Activated CD8-positive, alpha-beta memory T cell treated with anti-CD3 and anti-CD28 coated beads, Interleukin-2, amount 50 U/mL, for 24 hours (primary cell): ENCODE measurements at regions not wholly inside any gene's neighbourhood (a gene's known extent, or its start where the extent isn't known, plus 50 kb on each side); places are given as distances from the start of the nearest gene placed in this dataset.
"Not testable (repeated sequence)": the region's sequence is repeated elsewhere in the genome, so short reads cannot be mapped to it uniquely, and the experiment has no call there.

ENCODE experiments used
- DNase-seq: peaks from one replicate; pipeline ENCODE4 v3.0.0-alpha.2; 2020; ENCODE audit errors: extremely low read depth

- no peak for DNase-seq
Observed at GRCh38 chrX:150052226-150052625, 113.9 kb upstream of the EOLA2 start.

DNA sequence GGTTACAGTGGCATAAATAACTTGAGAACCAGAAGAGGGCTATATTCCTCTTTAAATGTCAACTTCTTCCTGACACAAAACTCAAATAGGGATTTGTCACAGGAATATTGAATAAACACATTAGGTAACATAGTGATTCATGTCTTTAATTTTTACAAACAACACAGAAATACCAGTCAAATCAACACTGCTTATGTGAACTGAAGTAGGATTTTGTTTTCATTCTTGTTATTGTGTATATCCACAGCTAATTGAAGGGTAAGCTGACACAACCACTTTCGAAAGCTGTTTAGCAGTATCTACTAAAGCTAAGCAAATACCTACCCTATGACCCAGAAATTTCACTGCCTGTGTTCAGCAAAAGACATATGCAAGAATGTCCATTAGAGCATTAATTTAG, 120.4 kb upstream of the EOLA2 start:
- DNase-seq = no peak

- DNase-seq = no peak
Observed at GRCh38 chrX:150060406-150060805, 122.1 kb upstream of the EOLA2 start.

DNA sequence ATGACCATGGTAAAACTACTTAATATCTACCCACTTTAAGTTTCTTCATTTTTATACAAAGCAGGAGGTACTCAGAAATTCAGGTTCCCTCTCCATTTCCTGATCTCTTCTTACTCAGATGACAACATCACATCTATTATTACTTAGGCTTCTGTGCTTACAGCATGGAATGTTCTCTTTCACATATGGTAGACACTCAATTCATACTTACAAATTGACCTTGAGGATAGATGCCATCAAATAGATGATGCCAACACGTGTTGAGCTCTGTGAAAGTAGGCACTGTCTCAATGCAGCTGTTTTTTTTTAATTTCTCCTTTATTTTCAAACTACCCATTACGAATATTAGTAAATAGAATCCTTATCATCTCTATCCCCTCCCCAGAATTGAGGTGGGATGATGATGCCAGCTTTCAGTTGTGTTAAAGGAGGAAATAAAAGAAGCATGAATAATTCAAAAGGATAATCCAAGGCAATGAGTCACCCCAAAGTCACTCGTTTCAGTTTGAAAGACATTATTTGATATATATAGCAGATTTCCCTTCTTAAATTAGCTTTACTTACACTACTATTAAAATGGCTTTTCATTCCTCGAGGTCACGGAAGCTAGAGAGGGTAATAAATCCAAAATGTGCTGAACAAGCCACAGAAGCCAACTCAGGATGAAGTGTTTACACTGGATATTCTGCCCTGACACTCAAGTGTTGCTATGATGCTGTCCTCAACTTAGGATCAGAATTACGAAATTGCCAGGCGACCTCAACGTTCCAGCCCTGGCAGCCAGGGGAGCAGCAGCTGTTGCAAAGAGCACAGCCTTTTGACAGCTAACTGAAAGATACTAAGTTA, 124.2 kb upstream of the EOLA2 start:
- no peak for DNase-seq

GRCh38 chrX:150063138-150063518, 124.8 kb upstream of the EOLA2 start:
- no peak for DNase-seq

- DNase-seq = no peak
Observed at GRCh38 chrX:150063674-150064073, 125.4 kb upstream of the EOLA2 start.

DNA sequence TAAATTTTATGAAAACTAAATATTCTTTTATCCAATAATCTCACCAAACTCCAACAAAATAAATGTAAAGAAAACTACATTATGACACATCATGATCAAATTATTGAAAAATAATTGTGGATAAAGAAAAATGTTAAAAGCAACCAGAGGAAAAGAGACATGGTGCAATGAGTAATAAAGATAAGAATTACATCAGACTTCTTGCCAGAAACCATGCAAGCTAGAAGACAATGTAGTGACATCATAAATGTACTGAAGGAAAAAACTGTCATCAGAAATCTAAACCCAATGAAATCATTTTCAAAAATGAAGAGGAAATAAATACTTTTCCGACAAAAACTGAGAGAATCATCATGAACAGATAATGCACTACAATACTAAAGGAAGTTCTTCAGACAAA, 135.9 kb upstream of the EOLA2 start:
- no peak for DNase-seq

DNA sequence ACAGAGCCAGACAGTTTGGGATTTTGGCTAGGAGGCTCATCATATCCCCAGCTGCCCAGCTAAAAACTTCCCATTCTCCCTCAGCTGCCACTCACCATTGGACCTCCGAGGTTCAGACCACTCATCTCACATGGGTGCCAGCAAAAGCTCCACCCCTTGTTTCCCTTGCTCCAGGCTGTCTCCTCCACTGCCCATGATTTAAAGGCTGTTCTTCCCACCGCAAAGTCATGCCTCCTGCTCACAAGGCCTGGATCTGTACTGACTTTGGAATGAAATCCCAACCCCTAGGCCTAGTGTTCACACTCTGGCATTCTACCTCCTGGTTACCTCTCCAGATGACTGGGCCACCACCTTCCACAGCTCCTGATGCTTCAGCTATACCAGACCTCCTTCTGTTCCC, 142.2 kb upstream of the EOLA2 start:
- no peak for DNase-seq

DNA sequence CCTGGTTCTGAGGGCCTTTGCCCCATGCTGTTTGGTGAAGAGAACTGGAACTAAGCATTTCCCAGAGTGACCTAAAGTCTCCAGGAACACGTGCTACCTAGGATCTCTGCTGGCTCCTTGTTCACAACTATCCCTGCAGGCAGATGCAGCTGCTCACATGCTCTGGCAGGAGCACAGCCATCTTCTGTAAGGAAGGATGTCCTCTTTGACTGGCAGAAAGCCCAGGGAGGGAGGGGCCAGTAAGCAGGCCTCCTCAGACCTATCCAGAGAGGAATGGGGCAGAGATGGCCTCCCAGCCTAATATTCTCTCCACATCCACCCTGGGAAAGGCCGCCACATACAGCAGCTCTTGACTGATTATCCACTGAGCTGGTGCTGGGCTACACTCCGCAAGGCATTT, 142.8 kb upstream of the EOLA2 start:
- no peak for DNase-seq

- DNase-seq = no peak
Observed at GRCh38 chrX:150084496-150085229, 146.4 kb upstream of the EOLA2 start.

DNA sequence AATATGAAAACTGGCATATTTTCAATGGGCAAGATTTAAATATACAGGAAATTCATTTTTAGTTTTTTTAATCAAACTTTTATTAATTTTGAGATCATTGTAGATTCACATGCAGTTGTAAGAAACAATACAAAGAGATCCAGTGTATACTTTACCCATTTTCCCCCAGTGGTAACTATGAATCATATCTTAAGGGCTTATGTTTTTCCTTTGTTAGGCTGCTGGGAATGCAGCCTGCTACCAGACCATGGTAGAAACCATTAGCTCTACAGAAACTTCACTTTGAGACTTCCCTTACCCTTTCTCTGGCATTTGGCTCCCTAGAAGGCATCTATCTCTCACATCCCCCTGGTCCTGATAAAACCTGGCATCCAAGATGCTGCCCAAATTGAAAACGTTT, 147.6 kb upstream of the EOLA2 start:
- DNase-seq = no peak

DNA sequence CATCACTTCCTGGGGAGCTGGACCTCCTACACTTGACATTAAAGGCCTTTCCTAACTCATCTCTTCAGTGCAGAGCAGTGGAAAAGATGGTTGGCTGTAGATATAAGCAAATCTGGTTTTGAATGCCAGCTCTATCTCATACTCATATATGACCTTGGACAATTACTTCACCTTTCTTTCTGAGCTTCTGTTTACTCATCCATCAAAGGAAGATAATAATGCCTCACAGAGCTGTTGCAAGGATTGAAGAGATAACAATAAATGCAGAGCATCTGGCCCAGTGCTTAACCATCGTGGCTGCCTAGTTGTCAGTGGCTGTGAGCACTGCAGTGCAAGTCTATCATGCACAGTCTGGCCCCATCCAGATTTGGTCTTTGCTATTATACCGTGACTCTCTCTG, 148.1 kb upstream of the EOLA2 start:
- no peak for DNase-seq

DNA sequence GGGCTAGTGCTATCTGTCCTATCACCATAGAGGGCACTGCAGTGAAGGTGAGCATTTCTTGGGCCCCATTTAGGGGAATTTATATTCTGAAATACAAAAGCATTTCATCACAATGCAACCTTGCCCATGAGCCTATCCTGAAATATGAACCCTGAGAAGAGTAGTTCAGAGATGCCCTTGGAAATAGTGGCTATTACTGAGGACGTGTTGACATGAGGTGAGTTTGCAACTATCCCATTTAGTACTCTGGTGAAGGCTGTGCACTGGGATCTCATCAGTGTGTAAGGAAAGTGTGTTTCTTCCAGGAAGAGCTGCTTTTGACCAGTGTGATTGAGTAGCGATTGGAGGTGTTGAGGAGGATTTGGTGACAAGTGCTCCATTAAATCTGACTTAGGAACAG, 149.3 kb upstream of the EOLA2 start:
- no peak for DNase-seq

DNA sequence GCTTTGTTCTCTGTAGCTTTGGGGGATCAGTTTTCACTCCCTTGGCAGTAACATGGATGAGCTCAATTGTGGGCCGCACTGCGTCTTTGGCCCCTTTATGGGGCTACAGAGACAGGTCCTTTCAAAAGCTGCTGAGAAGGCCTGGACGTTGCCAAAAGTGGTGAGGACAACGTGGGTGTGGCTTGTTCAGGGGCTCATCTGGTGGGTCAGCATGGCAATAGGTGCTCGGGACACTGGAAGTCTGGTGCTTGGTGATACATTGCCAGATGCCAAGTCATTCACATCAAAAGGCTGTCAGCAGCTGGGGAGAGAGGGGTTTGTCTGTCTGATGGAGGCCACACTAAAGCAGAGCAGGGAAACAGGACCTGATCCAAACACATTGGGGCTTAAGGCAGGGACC, 149.8 kb upstream of the EOLA2 start:
- DNase-seq = no peak

GRCh38 chrX:150088766-150089518, 150.7 kb upstream of the EOLA2 start:
- DNase-seq = no peak

GRCh38 chrX:150091300-150091699, 153.0 kb upstream of the EOLA2 start:
- not testable (repeated sequence) for DNase-seq

- no peak for DNase-seq
Observed at GRCh38 chrX:150092549-150092948, 154.3 kb upstream of the EOLA2 start.

DNA sequence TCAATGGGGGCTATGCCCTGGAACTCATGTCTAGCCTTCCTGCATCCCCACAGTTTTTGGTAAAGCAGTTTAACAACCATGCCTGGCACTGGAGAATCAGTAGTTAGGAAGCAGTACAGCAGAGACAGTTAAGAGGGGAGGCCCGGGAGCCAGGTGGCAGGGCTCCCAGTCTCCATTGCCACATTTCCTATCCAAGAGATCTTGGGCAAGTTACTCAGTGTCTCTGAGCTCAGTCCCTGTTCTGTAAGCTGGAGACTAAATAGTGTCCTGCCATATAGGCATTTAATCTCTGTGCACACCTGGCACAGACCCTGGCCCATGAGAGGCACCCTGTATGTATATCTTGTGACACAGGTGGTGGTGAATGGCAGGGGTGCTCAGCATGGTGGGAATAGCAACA, 156.1 kb upstream of the EOLA2 start:
- no peak for DNase-seq

DNA sequence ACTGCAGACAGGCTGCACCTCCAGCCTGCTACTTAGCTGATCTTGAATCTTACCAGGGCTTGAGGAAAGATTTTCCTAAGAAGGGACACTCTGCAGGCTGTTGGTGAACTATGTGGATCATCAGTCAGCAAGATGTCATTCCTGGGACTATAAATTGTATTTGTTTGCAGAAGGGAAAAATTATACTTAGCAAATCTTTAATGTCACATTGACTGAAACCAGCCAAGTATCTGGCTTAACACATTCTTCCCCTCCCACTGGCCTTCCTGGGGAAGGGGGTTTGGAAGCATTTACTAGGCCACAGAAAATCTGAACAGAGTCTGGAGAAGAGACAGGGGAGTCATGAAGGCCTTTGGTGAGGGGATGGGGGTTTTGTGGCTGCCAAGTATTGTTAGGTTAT, 156.7 kb upstream of the EOLA2 start:
- DNase-seq = no peak

DNA sequence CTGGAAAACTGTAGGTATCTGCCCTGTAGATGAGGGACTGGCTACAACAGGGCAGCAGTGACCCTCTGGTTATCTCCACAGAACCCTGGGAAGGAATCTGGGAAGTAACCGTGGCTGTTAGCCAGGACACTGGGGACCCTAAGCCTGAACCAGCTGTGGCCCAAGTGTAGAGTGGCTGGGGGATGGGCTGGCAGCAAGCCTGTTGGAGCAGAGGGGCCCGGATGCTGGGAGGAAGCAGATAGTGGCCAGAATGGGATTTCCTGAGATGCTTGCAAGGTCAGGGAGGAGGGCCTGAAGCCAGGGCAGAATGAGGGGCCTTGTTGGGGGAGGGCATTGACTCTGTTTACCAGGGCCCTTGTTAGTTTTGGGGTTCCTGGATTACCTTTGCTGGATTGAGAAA, 161.0 kb upstream of the EOLA2 start:
- DNase-seq = no peak

GRCh38 chrX:150100261-150100660, 162.0 kb upstream of the EOLA2 start:
- no peak for DNase-seq

DNA sequence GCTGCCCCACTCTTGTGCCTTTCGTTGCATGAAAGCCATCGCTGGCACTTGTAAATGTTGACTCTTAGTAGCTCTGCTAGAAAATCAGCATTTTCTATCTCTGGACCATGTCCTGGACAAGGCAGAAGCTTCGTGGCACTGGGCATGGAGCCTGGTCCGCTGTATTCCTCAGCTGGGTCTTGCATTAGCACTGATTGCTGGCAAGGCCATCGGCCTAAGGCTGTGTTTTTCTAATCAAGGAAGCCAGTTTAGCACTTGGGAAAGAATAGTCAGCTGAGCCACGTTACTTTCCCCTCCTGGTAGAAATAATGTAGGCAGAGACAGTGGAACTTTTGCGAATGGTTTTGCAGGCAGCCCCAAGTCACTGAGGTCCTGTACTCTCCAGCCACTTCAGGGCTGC, 180.2 kb upstream of the EOLA2 start:
- no peak for DNase-seq

DNA sequence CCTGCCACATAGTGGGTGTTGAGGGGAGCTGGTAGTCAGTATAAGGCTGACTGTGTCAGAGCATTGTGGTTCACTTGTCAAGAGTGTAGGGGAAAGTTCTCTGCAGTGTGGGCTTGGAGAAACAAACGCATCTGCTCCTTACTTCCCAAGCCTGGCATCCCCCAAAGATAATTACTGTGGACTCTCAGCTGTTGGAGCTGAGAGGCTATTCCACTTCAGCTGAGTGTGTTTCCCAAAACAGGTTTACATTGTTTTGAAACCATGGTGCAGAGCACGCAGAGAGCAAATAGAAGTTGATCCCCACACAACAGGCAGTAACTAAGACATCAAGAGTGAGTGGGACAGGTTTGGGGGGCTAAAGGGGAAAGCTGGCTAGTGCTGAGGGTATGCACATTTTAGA, 181.0 kb upstream of the EOLA2 start:
- no peak for DNase-seq
